Activated CD4-positive, alpha-beta memory T cell treated with anti-CD3 and anti-CD28 coated beads, Interleukin-2, amount 10 ng/mL, durations not matched to agents 7 days and 5 days (primary cell): ENCODE measurements at regions not wholly inside any gene's neighbourhood (a gene's known extent, or its start where the extent isn't known, plus 50 kb on each side); places are given as distances from the start of the nearest gene placed in this dataset.
"Not testable (repeated sequence)": the region's sequence is repeated elsewhere in the genome, so short reads cannot be mapped to it uniquely, and the experiment has no call there.

ENCODE experiments used
- CTCF ChIA-PET: fragments of 350-600 bp; sonication (Branson Sonifier 250); formaldehyde crosslinking; loops from one replicate; lab custom pipeline; 2021; ENCODE audit warnings: antibody characterized with exemption, inconsistent platforms; lab: Charles Lee
- POLR2A ChIA-PET: fragments of 350-600 bp; sonication (Branson Sonifier 250); formaldehyde crosslinking; loops from one replicate; lab custom pipeline; 2021; ENCODE audit warnings: antibody characterized with exemption; lab: Charles Lee
- DNase-seq: peaks from one replicate; pipeline ENCODE4 v3.0.0-alpha.2; 2020
- H3K27ac Mint-ChIP-seq: one replicate; pipeline ENCODE4 v1.8.0; 2021; ENCODE audit warnings: mild to moderate bottlenecking, mixed read lengths
- H3K27me3 Mint-ChIP-seq: one replicate; pipeline ENCODE4 v1.8.0; 2021; ENCODE audit warnings: mixed read lengths
- H3K36me3 Mint-ChIP-seq: one replicate; pipeline ENCODE4 v1.8.0; 2021; ENCODE audit warnings: low read depth, mixed read lengths
- H3K4me1 Mint-ChIP-seq: one replicate; pipeline ENCODE4 v1.8.0; 2021; ENCODE audit warnings: mixed read lengths
- H3K4me3 Mint-ChIP-seq: one replicate; pipeline ENCODE4 v1.8.0; 2021; ENCODE audit warnings: mild to moderate bottlenecking, mixed read lengths
- H3K9me3 Mint-ChIP-seq: one replicate; pipeline ENCODE4 v1.8.0; 2021; ENCODE audit warnings: mixed read lengths

DNA sequence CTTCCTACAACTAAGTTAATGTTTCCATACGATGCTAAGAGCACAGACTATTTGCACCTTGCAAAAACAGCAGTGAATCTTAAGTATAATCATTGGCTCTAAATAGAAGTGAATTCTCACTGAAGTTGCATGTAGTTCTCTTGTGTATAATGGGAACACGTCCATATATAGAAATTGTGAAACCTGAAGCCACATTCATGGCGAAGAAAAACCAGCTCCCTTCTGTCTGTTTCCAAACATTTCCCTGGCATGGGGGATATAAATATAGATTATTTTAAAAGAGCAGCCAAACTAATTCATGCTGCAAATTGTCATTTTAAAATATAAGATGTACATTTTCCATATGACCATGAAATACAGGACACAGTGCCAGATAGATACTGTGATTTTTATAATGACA, 71.1 kb downstream of the TRAM1L1 start:
- Mint-ChIP-seq H3K36me3 (no peaks in the 10 kb centered on the region), H3K4me1 (no peaks in the 10 kb centered on the region), H3K9me3 (no peaks in the 10 kb centered on the region), H3K4me3 (no peak overlapping the region), H3K27ac (no peak overlapping the region), H3K27me3 (no peaks in the 10 kb centered on the region)
- no peak for DNase-seq
- ChIA-PET CTCF (no interaction called here), POLR2A (no interaction called here)

DNA sequence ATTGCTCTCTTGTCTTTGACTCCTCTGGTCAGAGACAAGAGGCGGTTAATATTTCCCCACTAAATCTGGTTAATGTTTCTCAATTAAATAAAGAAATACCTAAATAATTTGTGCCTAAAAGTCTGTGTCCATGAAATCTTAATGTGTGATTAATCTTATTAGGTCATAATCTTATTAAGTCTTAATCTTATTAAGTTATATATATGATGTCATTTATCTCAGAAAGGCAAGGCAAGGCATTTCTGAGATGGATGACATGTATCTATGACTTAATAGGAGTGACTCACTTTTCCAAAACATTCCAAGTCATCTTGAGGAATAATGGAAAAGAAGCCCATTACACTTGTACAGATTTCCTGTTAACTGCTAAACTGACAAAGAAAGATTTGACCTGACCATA, 74.7 kb downstream of the TRAM1L1 start:
- CTCF ChIA-PET: no interaction called here
- POLR2A ChIA-PET: no interaction called here
- H3K4me1 Mint-ChIP-seq: no peaks in the 10 kb centered on the region
- H3K9me3 Mint-ChIP-seq: peaks cover 2% of the 10 kb centered on the region
- no peaks in the 10 kb centered on the region for H3K27me3 Mint-ChIP-seq
- no peaks in the 10 kb centered on the region for H3K36me3 Mint-ChIP-seq
- no peak overlapping the region for H3K27ac Mint-ChIP-seq
- DNase-seq: no peak
- H3K4me3 Mint-ChIP-seq: no peak overlapping the region

DNA sequence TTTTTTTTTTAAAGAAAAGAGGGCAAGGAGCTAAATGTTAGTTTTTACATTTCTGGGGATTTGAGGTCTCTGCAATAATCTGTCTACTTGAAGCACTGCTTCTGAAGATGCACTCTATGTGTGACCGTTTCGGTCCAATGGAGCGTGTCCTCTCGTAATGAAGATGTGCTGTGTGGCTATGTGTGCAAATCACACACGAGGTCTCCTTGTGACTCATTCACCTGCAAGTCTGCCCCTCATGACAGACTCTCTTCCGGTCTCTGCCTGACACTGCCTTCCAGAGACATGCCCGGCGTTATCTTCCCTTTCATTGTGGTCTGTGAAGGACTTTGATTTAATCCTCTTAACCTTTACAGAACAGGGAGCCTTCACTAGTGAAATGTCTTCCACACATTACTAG, 84.3 kb downstream of the TRAM1L1 start:
- H3K27me3 Mint-ChIP-seq: no peaks in the 10 kb centered on the region
- H3K4me3 Mint-ChIP-seq: no peak overlapping the region
- no peaks in the 10 kb centered on the region for H3K36me3 Mint-ChIP-seq
- POLR2A ChIA-PET: no interaction called here
- peaks cover 4% of the 10 kb centered on the region for H3K9me3 Mint-ChIP-seq
- H3K27ac Mint-ChIP-seq: no peak overlapping the region
- DNase-seq: no peak
- CTCF ChIA-PET: no interaction called here
- H3K4me1 Mint-ChIP-seq: no peaks in the 10 kb centered on the region

DNA sequence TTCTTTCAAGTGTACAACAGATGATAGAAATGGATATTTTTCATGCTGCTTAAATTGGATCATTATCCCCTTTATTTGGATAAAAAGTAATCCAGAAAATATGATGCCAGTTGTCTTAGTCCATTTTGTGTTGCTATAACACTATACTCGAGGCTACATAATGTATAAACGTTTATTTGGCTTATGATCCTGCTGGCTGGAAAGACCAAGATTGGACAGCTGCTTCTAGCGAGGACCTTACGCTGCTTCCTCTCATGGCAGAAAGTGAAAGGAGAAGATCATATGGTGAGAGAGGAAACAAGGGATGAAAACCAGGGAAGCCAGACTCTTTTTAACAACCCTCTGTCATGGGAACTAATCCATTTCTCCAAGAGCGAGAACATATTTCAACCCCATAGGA, 102.7 kb downstream of the TRAM1L1 start:
- no peaks in the 10 kb centered on the region for H3K36me3 Mint-ChIP-seq
- DNase-seq: no peak

DNA sequence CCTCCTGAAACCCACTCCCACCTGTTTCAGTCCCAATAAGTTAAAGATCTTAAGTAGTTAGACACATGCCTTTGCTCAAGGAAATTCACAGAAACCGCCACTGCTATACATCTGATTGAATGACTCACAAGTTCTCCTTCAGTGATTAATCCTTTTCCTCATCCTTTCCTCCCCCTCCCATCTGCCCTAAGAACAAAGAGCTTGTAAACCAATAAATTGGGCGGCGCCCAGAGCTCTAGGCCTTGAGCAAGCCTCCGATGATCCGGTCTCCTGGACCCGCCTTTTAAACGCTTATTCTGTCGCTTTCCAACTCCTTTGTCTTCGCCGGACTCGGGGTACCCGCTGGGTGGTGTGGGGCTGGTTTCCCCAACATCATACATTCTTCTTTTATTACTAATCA, 104.9 kb downstream of the TRAM1L1 start:
- not testable (repeated sequence) for H3K27ac Mint-ChIP-seq

More for the DNA sequence above, 102.7 kb downstream of the TRAM1L1 start:
- no peaks in the 10 kb centered on the region for H3K4me1 Mint-ChIP-seq
- H3K9me3 Mint-ChIP-seq: peaks cover 7% of the 10 kb centered on the region
- ChIA-PET CTCF (no interaction called here), POLR2A (no interaction called here)
- H3K4me3 Mint-ChIP-seq: no peak overlapping the region
- H3K27me3 Mint-ChIP-seq: no peaks in the 10 kb centered on the region
- H3K27ac Mint-ChIP-seq: no peak overlapping the region

DNA sequence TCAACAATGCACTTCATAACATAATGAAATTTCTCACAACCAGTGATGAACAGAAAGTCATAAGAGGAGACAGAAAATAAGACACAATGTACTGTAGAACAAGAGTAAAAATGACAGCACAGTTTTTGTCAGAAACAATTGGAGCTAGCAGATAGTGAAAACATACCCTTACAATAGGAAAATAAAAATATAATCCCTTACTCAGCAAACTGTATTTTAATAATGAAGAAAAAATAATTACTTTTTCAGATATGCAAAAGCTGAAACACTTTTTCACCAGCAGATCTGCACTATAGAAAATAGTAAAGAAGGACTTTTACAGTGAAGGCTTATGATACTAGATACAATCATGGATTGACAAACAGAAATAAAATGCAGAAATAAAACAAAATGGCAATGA, 126.3 kb downstream of the TRAM1L1 start:
- Mint-ChIP-seq H3K9me3 (no peaks in the 10 kb centered on the region), H3K27ac (no peak overlapping the region), H3K4me3 (no peak overlapping the region), H3K27me3 (no peaks in the 10 kb centered on the region), H3K4me1 (no peaks in the 10 kb centered on the region), H3K36me3 (no peaks in the 10 kb centered on the region)
- DNase-seq: no peak
- ChIA-PET POLR2A (no interaction called here), CTCF (no interaction called here)

More for the DNA sequence above, 104.9 kb downstream of the TRAM1L1 start:
- H3K27me3 Mint-ChIP-seq, CTCF ChIA-PET, DNase-seq, H3K4me3 Mint-ChIP-seq, H3K36me3 Mint-ChIP-seq, H3K9me3 Mint-ChIP-seq, POLR2A ChIA-PET, H3K4me1 Mint-ChIP-seq: not testable (repeated sequence)

DNA sequence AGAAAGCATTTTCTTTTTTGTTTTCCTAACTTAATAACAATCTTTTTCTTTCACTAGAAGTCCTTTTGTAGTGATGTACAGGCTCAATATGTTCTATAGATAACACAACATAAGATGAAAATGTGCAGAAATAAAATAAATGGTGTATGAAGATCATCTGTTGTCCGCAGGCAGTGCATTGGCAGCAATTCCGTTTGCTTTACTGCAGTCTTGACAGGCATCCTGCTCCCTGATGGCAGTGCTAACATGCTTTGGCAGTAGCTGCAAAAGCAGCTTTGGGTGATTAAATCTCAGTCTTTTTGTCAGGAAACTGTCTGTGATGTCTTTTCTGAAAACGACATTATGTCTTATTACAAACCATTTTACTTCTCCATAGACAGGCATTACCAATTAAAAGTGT, 131.4 kb downstream of the TRAM1L1 start:
- POLR2A ChIA-PET: no interaction called here
- no peaks in the 10 kb centered on the region for H3K9me3 Mint-ChIP-seq
- DNase-seq: no peak
- H3K27me3 Mint-ChIP-seq: no peaks in the 10 kb centered on the region
- no peaks in the 10 kb centered on the region for H3K36me3 Mint-ChIP-seq
- H3K4me3 Mint-ChIP-seq: no peak overlapping the region
- H3K4me1 Mint-ChIP-seq: no peaks in the 10 kb centered on the region
- CTCF ChIA-PET: no interaction called here
- H3K27ac Mint-ChIP-seq: no peak overlapping the region

DNA sequence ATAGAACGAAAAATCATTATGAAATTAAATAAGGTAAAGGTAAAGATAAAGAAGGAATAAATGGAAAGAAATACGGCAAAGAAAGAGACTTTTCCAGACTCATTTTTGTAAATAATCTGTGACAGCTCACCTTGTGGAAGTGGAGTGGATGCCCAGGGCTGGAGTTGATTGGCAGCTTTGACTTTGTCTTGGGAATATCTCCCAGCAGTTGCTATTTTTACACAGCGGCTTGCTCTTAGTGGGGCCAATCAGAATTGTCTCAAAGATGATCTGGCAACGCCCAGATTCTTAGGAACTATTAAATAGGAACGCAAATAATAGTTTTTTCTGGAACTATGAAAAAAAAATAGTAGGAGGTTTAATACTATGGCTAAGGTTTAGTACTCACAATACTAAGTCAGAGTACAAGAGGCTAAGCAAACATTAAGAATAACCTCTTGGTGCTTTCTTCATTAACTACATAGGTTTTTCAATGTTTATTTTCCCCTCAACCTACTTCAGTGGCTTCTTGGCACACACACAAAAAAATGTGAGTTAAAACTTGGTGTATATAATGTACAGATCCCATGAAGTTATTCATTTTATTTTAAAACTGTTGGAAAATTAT, 132.7 kb downstream of the TRAM1L1 start:
- Mint-ChIP-seq H3K27ac (no peak overlapping the region), H3K36me3 (no peaks in the 10 kb centered on the region), H3K4me3 (no peak overlapping the region), H3K9me3 (peaks cover 2% of the 10 kb centered on the region), H3K4me1 (no peaks in the 10 kb centered on the region), H3K27me3 (no peaks in the 10 kb centered on the region)
- ChIA-PET CTCF (no interaction called here), POLR2A (no interaction called here)
- DNase-seq: no peak

DNA sequence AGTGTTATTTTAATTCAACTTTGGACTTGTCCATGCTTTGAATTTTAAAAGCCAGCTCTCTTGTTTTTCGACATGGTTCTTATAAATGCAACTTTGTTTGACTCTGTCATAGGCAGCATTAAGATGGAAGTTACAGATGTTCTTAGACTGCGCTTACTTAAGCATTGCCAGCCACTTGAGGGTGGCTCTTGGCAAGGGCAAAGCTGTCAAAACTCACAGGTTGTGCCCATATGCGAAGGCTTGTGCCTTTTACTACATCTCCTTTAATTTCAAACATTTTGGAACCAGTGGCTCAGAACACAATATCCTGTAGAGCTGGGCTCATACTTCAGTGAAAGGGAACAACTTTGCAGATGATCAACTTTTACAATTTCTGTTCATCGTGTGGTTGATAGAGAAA, 135.5 kb downstream of the TRAM1L1 start:
- no peaks in the 10 kb centered on the region for H3K4me1 Mint-ChIP-seq
- CTCF ChIA-PET: no interaction called here
- H3K27me3 Mint-ChIP-seq: no peaks in the 10 kb centered on the region
- no peak overlapping the region for H3K27ac Mint-ChIP-seq
- no peaks in the 10 kb centered on the region for H3K36me3 Mint-ChIP-seq
- no peak for DNase-seq
- POLR2A ChIA-PET: no interaction called here
- peaks cover 2% of the 10 kb centered on the region for H3K9me3 Mint-ChIP-seq
- no peak overlapping the region for H3K4me3 Mint-ChIP-seq

DNA sequence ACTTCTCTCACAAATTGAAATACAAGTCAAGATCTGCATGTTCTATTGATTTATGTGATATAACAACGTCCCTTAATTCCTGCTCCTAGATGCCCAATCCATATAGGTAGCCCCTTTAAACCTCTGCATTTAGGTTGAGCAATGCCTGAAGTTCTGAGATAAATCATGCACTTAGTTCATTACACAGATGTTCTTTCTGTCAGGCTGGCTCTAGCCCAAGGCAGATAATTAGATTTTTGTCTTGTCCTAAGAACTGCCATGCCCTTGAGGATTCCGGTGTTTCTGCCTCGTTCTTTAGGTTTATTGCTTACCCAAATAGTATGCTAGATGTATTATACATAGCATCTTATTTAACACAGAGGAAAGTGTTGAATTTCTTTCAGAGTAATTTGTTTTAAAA, 143.1 kb downstream of the TRAM1L1 start:
- Mint-ChIP-seq H3K4me1 (no peaks in the 10 kb centered on the region), H3K9me3 (peaks cover 2% of the 10 kb centered on the region), H3K36me3 (no peaks in the 10 kb centered on the region), H3K27ac (no peak overlapping the region), H3K27me3 (no peaks in the 10 kb centered on the region), H3K4me3 (no peak overlapping the region)
- DNase-seq: no peak
- POLR2A ChIA-PET: no interaction called here
- CTCF ChIA-PET: no interaction called here

DNA sequence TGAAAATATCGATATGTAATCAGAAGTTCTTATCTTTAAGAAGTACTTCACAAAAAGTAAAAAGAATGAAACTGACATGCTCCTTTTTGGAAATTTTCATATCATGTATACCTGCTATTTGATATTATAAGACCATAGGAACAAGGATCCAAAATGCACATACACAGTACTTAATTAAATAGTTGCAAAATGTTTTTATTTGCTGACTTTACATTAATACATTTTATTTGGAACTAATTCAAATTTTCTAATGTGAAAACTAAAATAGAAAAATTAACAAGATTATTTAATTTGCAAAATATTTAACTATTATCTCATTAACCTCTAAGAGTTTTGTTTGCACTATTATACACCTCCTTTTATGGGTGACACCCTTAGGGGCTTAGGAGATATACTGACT, 155.0 kb downstream of the TRAM1L1 start:
- POLR2A ChIA-PET: no interaction called here
- CTCF ChIA-PET: no interaction called here
- H3K27ac Mint-ChIP-seq: no peak overlapping the region
- no peaks in the 10 kb centered on the region for H3K9me3 Mint-ChIP-seq
- H3K4me3 Mint-ChIP-seq: no peak overlapping the region
- DNase-seq: no peak
- H3K4me1 Mint-ChIP-seq: no peaks in the 10 kb centered on the region
- H3K36me3 Mint-ChIP-seq: no peaks in the 10 kb centered on the region
- H3K27me3 Mint-ChIP-seq: peaks cover under 1% of the 10 kb centered on the region

DNA sequence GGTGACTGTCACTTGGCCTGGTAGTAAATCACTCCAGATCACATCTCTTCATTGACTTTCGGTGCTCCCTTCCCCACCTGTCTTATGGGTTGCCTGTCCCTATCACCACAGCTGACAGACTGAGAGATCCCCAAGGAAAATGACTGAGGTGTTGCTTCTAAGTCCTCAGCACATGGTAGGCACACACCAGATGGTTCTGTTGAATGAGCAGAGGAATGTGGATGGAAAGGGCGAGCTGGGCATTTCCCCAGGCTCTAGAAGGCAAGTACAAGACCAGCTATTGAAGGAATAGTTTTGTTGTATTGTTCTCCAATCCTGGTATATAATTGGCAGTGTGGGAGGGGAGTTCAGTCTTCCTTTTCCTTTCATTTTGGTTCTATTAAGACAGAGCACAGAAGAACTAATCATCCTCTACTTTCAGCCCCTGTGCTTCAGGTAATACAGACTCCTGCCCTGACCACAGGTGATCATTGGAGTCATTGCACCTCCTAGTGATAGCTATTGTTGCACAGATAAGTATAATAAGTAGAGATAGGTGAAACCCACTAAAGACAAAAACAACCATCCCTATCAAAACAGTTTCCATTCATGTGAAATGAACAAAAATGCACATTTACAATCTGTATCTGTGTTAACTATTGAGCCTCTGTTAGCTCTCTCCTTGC, 158.6 kb downstream of the TRAM1L1 start:
- no peaks in the 10 kb centered on the region for H3K4me1 Mint-ChIP-seq
- no peak for DNase-seq
- H3K4me3 Mint-ChIP-seq: no peak overlapping the region
- ChIA-PET CTCF (no interaction called here), POLR2A (no interaction called here)
- no peaks in the 10 kb centered on the region for H3K36me3 Mint-ChIP-seq
- H3K27me3 Mint-ChIP-seq: peaks cover 2% of the 10 kb centered on the region
- no peaks in the 10 kb centered on the region for H3K9me3 Mint-ChIP-seq
- no peak overlapping the region for H3K27ac Mint-ChIP-seq

DNA sequence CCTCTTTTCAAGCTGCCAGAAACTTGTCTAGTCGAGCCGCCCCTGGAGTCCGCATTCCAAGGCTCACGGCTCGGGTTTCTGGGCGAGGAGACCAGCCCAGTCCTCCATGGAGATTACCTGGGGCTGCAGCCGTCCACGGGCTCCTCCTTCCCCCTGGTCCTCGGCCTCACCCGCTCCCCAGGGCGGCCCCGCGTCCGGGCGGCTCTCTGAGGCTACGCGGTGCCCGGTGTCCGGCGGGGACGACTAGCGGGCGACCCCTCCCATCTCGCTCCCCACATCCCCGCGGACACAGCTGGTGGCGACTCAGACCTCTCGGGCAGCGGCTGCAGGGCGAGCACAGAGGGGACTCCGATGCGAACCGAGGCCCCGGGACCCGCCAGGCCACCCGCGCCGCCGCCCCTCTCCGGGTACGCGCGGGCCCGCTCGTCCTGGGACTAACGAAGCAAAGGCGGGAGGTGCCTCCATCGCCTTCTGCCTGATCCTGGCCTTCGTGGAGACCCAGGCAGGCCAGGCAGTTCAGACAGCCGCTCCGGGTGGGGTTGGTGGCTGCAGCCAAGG, 159.4 kb downstream of the TRAM1L1 start:
- H3K36me3 Mint-ChIP-seq: no peaks in the 10 kb centered on the region
- H3K27ac Mint-ChIP-seq: no peak overlapping the region
- POLR2A ChIA-PET: no interaction called here

DNA sequence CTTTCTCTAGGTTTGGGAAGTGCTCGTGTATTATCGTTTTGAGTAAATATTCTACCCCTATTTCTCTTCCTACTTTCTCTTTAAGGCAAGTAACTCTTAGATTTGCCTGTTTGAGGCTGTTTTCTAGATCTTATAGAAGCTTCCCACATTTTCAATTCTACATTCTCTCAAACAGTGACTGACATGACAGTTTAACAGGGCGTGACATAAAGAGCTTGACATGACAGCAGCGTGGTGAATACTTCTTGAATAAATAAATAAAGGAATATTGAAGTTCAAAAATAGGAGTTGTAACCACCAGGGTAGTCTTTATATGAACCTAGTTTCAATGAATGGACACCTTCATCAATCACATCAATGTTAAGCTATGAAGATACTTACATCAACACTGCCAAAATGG, 162.0 kb downstream of the TRAM1L1 start:
- POLR2A ChIA-PET: no interaction called here
- Mint-ChIP-seq H3K27me3 (peaks cover 2% of the 10 kb centered on the region), H3K9me3 (peaks cover 3% of the 10 kb centered on the region), H3K4me1 (no peaks in the 10 kb centered on the region), H3K4me3 (no peak overlapping the region), H3K36me3 (no peaks in the 10 kb centered on the region), H3K27ac (no peak overlapping the region)
- CTCF ChIA-PET: no interaction called here
- no peak for DNase-seq

More for the DNA sequence above, 159.4 kb downstream of the TRAM1L1 start:
- Mint-ChIP-seq H3K4me1 (no peaks in the 10 kb centered on the region), H3K27me3 (peaks cover 2% of the 10 kb centered on the region), H3K4me3 (no peak overlapping the region), H3K9me3 (no peaks in the 10 kb centered on the region)
- CTCF ChIA-PET: no interaction called here
- no peak for DNase-seq
